NCI-H748 (cell line): ENCODE measurements at regions not wholly inside any gene's neighbourhood (a gene's known extent, or its start where the extent isn't known, plus 50 kb on each side); places are given as distances from the start of the nearest gene placed in this dataset.

Experiments used
- DNase-seq: peaks from one replicate; lab custom pipeline; 2025; ENCODE audit not compliant: unreplicated experiment; lab: John Stamatoyannopoulos, UW

DNA sequence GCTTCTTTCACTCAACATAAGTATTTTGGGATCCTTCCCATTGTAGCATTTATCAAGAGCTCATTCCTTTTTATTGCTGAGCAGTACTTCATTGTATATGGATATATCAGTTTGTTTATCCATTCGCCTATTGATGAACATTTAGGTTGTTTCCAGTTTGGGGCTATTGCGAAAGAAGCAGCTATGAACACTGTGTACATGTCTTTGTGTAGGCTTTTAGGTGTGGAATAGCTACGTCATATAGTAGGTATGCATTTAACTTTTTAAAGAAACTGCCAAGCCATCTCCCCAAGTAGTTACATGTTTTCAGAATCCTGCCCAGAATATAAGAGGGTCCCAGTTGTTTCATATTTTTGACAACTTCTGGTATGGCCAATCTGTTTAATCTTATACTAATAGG is 468.1 kb downstream of the IPMK start:
- no peak for DNase-seq

DNA sequence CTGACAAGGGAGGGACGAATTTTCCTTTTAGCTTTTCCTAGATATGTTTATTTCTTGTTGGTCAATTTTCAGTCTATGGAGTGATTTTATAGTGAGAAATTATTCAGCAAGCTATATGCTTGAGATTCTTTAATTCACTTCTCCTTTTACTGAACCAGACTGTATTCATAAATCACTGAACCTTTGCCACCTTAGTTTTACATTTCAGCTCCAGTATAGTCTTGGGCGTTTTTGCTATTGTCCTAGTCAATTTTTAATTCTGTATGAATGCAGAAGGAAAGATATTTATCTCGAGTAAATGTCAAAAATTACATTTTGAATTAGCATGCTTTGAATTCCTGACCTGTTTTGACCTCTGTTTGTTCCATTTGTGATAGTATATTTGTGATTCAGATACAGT is 468.9 kb downstream of the IPMK start:
- DNase-seq = no peak

DNA sequence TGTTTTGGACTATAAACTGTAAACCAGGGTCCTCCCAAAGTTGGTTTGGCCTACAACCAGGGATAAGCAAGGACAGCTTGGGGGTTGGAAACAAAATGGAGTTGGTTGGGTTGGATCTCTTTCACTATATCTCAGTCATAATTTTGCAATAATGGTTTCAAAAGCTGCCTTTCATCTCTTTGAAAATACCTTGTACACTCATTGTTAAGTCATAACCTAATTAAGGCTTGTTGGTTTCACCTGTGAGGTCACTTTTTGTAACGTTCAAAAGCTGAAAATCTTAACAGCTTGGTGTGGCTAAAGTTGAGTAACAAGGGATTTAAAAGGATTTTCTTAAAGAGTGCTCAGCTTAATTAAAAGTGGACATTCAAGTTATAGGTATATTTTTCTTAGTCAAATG is 476.1 kb downstream of the IPMK start:
- no peak for DNase-seq

DNA sequence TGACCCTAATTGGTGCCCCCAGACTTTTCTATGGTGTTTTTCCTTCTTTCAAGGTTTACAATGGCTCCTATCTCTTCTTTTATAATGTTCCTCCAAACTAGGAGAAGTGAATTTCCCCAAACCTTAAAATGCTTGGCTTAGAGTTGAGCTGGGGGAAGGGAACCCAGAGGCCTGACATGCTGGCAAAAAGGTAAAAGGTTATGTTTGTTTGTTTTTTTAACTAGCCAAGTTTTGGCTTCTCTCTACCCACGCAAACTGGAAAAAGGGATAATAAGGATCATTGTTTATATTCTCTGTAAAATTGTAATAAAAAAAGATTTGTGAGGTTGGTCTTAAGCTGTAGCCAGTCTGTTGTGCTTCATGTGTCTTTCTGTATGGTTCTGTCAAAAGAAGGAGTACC is 477.0 kb downstream of the IPMK start:
- no peak for DNase-seq

DNA sequence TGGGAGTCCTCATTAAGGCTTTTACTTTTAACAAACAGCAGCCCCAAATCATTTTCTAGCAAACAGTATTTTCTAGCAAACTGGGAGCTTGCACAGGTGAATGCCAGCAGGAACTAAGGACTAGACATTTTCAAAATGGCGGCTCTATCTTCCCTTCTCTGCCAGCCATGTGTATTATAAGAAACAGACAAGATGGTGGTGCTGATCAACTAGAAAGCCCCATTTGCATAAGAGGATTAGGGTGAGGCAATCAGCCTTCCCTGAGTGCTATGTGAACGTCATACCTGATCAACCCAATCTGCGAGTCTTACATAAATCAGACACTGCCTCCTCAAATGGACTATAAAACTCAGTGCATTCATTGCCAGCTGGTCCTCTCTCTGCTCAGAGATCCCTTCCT is 479.6 kb downstream of the IPMK start:
- DNase-seq = no peak

DNA sequence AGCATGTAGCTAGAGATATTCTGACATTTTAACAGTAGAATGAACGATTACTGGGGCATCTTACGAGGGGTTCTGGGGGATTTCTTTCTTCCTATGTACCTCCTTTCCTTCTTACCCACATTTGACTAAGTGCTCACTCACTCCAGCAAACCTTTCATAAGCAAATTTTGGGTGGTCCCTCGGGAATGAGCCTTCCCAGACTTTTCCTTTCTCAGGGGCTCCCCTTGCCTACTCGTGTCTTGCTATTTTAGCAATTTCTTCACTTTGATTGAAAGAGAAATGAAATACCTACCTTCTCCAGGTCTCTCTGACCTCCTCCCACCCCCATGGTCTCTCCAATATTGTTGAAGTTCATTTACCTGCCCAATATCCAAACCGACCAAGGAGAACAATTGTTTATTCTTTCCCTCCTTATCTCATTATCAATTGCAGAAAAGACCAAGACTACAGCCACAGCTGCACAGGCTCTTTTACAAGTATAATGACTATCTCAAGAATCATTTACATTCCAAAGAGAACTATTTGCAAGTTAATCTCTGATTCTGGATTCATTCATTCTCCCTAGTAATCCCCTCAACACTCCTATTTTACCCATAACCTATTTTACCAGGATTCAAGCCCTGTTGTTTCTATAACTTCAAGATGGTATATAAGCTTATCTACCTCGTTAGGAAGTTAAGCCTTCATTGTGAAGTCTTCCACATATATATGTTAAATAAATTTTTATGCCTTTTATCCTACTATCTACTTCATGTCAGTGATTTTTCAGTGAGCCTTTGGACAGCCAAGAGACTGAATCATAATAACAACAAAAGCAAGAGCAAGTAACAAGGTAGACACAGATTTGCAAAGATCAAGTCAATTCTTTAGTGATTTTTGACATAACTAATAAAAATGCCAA is 480.6 kb downstream of the IPMK start:
- no peak for DNase-seq

DNA sequence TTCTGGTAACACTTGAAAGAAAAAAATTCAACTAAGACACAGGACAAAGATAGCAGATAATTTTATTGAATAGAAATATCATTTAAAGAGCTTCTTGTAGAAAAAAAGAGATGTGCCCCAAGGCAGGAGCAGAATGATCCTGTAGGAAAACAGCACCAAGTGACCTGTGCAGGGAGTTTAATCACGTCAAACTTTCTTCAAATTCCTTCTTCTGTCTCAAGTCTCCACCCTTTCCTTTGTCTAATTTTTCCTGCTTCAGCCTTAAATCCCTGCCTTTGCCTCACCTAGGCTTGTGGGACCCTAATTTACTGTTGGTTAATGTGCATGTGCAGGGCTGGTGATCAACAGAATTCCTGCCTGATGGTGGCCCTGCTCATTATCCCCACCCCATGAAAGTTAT is 481.4 kb downstream of the IPMK start:
- DNase-seq = no peak

DNA sequence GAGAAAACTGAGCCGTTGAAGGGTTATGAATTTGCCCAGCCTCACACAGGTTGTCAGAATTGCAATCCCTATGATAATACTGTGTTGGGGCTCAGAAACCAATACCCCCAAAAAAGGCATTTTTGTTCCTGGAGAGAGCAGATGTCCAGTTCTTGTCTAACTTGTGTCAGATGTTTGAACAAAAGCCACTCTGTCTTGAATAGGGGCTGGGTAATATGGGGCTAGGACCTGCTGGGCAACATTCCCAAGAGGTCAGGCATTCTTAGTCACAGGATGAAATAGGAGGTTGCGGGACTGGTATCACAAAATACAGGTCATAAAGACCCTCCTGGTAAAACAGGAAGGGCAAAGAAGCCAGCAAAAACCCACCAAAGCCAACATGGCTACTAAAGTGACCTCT is 482.1 kb downstream of the IPMK start:
- DNase-seq = no peak

DNA sequence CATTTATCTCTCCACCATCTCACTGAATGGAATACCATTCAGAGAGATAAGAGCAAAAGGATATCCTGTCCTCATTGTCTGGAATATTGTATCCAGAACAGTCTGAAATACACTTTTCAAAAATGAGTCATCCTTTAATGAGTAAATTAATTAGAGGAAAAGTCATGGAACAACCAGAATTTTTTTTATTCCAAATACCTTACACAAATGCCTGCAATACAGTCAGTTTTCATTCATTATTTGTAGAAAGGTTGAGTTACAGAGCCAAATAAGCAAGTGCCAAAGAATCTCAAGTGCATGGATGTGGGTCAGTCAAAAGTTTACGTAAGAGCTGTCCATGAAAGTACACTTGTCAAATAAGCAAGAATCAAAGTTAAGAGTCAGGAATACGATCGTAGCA is 482.6 kb downstream of the IPMK start:
- DNase-seq = no peak

DNA sequence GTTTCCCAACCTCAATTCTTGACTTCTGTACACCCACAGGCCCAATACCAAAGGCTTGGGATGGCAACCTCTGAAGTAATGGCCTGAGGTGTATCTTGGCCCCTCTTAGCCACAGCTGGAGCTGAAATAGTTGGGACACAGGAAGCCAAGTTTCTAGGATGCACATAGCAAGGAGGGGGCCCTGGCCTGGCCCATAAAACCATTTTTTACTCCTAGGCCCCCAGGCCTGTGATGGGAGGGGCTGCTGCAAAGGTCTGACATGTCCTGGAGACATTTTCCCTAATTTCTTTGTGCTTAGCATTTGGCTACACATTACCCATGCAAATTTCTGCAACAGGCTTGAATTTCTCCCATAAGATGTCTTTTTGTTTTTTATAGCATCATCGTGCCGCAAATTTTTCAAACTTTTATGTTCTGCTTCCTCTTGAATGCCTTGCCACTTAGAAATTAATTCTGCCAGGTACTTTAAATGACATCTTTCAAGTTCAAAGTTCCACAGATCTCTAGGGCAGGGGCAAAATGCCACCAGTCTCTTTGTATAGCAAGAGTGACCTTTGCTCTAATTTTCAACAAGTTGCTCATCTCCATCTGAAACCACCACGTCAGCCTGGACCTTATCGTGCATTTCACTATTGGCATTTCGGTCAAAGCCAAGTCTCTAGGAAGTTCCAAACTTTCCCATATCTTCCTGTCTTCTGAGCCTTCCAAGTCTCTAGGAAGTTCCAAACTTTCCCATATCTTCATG is 490.8 kb downstream of the IPMK start:
- DNase-seq = no peak

DNA sequence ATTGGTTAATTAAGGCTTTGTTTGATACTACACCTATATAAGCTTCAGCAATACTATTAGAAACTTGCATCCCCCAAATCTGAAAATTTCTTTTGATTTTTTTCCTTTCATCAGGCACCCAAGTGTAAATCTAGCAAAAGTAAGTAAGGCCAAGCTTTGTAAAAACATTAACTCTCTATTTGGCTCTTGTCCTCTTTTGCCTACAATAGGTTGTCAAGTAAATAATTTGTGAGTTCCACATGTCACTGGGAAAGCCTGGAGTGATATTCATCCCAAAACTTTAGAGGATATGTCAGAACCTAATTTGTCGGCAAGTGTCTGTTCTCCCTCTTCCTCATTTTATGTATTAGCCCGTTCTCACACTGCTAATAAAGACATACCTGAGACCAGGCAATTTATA is 492.4 kb downstream of the IPMK start:
- DNase-seq = no peak

DNA sequence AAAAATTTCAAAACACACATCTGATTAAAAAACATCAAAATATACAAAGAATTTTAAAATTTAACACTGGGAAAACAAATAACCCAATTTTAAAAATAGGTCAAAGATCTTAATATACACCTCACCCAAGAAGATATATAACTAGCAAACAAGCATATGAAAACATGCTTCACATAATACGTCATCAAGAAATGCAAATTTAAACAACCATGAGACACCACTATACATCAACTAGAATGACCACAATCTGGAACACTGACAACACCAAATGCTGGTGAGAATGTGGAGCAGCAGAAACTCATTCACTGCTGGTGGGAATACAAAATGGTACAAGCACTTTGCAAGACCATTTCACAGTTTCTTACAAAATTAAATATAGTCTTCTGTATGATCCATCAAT is 498.4 kb downstream of the IPMK start:
- DNase-seq = no peak

DNA sequence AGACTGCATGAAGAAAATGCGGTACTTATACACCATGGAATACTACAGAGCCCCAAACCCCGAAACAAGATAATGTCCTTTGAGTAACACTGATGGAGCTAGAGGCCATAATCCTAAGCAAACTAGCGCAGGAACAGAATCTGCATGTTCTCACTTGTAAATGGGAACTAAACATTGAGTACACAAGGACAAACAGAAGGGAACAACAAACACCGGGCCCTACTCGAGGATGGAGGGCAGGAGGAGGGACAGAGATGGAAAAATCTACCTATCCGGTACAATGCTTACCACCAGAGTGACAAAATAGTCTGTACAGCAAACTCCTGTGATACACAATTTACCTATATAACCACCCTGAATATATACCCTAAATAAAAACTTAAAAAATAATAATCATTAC is 507.9 kb downstream of the IPMK start:
- no peak for DNase-seq

DNA sequence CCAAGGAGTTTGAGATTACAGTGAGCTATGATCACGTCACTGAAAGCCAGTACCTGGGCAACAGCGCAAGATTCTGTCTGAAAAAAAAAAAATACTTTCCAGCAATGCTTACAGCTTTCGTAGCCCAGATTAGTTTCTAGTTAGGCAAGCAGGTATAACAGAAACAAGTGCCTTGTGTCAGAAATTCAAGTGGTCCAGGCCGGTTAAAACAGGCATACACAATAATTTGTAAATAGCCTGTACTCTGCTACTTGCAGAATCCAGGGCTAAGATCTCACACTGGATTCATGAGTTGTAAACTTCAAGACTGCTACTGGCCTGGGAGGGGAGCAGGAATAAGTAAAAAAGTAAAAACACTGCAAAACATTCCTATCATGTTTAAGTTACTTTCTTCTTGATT is 512.9 kb downstream of the IPMK start:
- no peak for DNase-seq

DNA sequence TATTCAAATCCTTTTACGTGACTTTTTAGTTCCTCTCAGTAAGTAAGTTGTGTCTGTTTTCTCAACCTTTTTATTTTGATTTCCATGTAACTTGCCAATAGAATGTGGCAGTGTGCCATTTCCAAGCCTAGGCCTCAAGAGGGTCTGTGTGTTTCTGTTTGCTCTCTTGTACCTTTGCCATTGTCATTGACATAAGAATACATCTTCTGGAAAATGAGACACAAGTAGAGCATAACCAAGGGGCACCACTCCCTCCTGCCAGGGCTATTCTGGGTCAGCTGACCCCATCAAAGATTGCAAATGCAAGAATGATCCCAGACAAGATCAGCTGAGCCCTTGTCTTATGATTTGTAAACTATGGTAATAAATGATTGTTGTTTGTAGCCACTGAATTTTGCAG is 524.0 kb downstream of the IPMK start:
- DNase-seq = no peak

DNA sequence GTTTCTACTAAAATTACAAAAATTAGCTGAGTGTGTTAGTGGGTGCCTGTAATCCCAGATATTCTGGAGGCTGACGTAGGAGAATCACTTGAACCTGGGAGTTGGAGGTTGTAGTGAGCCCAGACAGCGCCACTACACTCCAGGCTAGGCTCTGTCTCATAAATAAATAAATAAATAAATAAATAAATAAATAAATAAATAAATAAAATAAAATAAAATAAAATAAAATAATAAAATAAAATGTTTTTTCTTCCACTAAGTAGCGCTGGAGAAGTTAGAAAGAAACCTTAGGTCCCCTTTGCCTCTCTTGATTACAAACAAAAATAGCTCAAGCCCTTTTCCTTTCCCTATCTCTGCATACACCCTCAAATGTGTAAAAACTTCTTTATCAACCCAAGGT is 525.9 kb downstream of the IPMK start:
- DNase-seq = no peak

DNA sequence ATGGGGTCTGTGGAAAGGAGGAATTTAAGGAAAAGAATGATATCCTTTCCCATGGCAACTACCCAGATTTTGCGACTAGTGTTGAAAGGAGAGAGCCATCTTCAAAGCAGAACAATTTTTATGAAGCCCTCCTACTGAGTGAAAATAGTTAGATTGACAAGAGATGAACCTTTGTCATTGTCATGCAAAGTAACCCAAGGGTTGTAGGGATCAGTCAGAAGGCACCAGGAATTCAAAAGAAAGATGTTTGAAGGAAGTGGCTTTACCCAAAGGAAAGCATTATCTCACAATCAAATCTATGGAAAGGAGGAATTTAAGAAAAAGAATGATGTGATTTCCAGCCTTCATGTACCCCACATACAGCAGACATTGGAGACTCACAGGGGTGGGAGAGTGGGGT is 544.4 kb downstream of the IPMK start:
- no peak for DNase-seq

DNA sequence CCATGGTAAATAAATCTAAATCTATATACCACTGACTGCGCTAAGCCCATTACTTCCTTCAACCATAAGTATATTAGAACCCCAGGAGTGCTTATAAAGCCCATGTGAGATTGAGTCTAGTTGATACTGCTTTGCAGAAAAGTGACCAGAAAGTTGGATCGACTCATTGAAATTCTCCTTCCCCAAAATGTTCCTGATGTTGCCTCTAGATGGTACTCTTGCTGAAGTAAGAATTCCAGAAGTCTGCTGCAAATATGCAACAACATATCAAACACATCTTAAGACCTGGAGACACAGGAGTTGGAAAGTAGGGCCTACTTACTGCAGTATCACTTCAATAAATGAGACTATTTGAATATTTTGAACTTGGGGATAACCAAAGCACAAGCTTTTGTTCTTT is 550.8 kb downstream of the IPMK start:
- no peak for DNase-seq

DNA sequence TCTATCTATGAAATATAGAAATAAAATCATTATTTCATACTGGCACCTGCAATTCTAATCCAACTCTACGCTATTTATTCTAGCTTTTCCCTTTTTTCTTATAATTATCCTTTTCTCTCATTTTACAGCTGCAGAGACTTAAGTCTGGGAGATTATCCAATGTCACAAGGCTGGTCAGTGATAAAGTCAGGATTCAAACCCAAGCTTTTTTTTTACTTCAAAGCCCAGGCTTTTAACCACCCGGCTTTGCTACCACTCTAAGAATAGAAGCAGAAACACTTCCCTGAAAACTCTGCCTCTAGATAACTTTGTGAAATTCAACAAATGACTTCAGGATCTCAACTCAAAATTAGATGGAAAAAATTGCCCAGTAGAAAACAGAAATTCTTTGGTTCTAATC is 552.5 kb downstream of the IPMK start:
- no peak for DNase-seq

DNA sequence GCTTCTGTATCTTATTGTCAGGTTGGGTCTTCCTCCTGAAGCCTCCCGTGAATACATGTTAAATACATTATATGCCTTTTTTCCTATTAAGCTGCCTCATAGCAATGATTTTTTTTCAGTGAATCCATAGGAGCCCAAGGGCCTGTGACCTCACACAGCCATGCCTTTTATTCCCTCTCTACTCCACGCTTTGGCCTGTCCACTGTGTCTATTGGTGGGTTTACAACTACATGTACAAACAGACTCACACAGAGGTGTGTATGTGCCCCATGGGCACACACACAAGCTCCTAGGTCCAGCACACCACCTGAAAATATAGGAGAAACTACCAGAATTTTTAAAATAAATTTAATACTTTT is 560.4 kb downstream of the IPMK start:
- DNase-seq = no peak

DNA sequence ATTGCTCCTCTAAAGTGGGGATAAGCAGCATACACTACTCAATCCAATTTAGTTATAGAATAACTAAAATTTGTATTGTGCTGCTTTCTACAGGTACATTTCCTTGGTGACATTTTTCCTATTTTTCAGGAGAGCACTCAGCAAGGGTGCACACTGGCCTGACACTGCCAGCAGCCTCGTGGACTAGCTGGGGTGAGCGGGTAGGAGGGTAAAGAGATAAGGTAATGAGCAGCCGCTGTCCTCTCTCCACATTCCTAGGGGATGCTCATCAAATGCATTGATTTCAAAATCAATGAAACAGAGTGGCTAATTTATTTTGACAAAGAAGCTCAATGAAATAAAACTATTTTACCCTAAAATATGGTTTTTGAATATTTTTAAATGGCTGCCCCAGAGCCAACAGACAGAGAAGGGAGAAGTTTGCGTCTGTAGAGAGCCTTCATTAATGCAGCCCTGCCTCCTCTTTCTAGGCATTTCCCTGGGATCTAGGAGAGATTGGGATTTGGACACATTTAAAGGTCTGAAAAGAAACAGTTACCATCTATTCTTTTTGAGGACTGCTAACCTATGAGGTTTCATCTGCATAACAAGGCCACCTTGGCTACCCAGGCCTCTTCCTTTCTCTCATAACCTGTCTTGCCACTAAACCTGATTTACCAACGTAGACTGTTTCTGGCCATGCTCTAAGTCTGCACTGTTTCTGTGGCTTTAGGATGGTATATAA is 561.0 kb downstream of the IPMK start:
- no peak for DNase-seq

DNA sequence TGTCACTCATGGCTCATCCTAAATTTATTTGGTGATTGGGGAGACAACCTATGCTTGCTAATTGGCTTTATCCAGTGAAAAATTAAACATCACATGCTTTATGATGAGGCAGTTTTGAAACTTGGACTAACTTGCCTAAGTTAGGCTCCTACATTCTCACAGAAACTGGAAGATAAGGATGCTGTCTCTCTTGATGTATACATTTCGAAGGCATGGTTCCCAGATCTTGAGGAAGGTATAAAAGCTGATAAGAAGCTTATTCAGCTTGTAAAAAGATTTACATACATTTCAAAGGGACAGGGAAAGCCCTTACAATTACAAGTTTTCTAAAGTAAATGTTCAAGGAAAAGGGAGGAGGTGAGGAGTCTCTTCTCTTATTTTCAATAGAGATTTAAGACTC is 561.7 kb downstream of the IPMK start:
- DNase-seq = no peak
